NB4 (cell line): ENCODE measurements at regions not wholly inside any gene's neighbourhood (a gene's known extent, or its start where the extent isn't known, plus 50 kb on each side); places are given as distances from the start of the nearest gene placed in this dataset.

Source experiments
- POLR2A ChIP-seq: IDR thresholded peaks from 2 replicates; pipeline ENCODE4 v1.6.1; 2011; ENCODE audit warnings: mild to moderate bottlenecking; ENCODE audit not compliant: insufficient read length; ENCODE audit errors: extremely low read depth
- TF ChIP-seq, protein P1 (sequence below): IDR thresholded peaks from one replicate; pipeline ENCODE4 v1.5.1; 2012; ENCODE audit warnings: low read depth, low read length
- TF ChIP-seq, protein P2 (sequence below): IDR thresholded peaks from 2 replicates; pipeline ENCODE4 v1.6.1; 2011; ENCODE audit warnings: low read depth, low read length

DNA sequence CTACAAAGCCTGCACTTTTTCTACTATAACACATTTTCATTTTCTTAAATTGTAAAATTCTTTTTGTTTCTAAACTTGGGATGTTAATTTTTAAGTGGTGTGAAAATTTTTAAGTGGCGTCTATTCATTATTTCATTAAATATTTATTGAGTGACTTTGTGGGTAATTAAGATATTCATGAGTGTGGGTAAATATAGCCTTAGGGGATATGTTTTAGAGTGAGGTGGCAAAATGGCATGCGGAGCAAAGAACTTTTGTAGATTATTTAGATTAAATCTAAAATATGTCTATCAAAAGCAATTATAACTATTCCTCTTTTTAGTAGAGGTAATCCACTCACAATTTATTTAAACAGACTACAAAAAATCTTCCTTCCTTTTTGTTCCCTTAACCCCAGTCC lies 188.4 kb downstream of the PCSK1 start:
- TF ChIP-seq, protein P1, sequence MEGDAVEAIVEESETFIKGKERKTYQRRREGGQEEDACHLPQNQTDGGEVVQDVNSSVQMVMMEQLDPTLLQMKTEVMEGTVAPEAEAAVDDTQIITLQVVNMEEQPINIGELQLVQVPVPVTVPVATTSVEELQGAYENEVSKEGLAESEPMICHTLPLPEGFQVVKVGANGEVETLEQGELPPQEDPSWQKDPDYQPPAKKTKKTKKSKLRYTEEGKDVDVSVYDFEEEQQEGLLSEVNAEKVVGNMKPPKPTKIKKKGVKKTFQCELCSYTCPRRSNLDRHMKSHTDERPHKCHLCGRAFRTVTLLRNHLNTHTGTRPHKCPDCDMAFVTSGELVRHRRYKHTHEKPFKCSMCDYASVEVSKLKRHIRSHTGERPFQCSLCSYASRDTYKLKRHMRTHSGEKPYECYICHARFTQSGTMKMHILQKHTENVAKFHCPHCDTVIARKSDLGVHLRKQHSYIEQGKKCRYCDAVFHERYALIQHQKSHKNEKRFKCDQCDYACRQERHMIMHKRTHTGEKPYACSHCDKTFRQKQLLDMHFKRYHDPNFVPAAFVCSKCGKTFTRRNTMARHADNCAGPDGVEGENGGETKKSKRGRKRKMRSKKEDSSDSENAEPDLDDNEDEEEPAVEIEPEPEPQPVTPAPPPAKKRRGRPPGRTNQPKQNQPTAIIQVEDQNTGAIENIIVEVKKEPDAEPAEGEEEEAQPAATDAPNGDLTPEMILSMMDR, result no peak
- TF ChIP-seq POLR2A, result no peak
- TF ChIP-seq, protein P2, sequence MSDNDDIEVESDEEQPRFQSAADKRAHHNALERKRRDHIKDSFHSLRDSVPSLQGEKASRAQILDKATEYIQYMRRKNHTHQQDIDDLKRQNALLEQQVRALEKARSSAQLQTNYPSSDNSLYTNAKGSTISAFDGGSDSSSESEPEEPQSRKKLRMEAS, result no peak
